Panc1 (cell line): ENCODE measurements at regions not wholly inside any gene's neighbourhood (a gene's known extent, or its start where the extent isn't known, plus 50 kb on each side); places are given as distances from the start of the nearest gene placed in this dataset.

Experiments used
- TF ChIP-seq, protein P1 (sequence below): fragments of 450-650 bp; IDR thresholded peaks from 2 replicates; pipeline ENCODE4 v1.5.1; 2017; ENCODE audit warnings: mild to moderate bottlenecking
- TF ChIP-seq, protein P2 (sequence below), 2 experiments: IDR thresholded peaks; 2 replicates each; pipeline ENCODE4 v1.6.1; 2011 to 2012; ENCODE audit warnings: low read depth in 2 of 2, control low read depth in 1 of 2, low read length in 1 of 2, mild to moderate bottlenecking in 1 of 2, moderate library complexity in 1 of 2; ENCODE audit not compliant: insufficient read depth in 1 of 2

DNA sequence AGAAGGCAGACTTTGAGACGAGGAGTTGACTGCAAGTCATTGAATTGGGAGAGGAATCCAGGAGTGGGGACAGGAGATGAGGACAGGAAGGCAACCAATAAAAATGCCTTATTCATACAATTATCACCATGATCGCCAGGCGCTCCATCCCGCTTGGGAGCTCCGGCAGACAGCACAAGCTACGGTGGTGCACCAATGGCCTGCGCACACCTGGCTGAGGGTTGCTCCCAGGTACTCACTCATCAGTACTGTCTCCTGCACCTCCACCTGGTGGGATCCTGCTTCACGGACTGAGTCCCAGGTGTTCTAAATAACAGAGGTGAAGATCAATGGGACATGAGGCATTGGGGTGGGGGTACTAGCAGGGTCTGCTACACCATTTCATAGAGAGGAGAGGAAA, 160.0 kb upstream of the TNRC6C start:
- TF ChIP-seq, protein P1, sequence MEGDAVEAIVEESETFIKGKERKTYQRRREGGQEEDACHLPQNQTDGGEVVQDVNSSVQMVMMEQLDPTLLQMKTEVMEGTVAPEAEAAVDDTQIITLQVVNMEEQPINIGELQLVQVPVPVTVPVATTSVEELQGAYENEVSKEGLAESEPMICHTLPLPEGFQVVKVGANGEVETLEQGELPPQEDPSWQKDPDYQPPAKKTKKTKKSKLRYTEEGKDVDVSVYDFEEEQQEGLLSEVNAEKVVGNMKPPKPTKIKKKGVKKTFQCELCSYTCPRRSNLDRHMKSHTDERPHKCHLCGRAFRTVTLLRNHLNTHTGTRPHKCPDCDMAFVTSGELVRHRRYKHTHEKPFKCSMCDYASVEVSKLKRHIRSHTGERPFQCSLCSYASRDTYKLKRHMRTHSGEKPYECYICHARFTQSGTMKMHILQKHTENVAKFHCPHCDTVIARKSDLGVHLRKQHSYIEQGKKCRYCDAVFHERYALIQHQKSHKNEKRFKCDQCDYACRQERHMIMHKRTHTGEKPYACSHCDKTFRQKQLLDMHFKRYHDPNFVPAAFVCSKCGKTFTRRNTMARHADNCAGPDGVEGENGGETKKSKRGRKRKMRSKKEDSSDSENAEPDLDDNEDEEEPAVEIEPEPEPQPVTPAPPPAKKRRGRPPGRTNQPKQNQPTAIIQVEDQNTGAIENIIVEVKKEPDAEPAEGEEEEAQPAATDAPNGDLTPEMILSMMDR = no peak
- TF ChIP-seq, protein P2, sequence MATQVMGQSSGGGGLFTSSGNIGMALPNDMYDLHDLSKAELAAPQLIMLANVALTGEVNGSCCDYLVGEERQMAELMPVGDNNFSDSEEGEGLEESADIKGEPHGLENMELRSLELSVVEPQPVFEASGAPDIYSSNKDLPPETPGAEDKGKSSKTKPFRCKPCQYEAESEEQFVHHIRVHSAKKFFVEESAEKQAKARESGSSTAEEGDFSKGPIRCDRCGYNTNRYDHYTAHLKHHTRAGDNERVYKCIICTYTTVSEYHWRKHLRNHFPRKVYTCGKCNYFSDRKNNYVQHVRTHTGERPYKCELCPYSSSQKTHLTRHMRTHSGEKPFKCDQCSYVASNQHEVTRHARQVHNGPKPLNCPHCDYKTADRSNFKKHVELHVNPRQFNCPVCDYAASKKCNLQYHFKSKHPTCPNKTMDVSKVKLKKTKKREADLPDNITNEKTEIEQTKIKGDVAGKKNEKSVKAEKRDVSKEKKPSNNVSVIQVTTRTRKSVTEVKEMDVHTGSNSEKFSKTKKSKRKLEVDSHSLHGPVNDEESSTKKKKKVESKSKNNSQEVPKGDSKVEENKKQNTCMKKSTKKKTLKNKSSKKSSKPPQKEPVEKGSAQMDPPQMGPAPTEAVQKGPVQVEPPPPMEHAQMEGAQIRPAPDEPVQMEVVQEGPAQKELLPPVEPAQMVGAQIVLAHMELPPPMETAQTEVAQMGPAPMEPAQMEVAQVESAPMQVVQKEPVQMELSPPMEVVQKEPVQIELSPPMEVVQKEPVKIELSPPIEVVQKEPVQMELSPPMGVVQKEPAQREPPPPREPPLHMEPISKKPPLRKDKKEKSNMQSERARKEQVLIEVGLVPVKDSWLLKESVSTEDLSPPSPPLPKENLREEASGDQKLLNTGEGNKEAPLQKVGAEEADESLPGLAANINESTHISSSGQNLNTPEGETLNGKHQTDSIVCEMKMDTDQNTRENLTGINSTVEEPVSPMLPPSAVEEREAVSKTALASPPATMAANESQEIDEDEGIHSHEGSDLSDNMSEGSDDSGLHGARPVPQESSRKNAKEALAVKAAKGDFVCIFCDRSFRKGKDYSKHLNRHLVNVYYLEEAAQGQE (IDR thresholded peaks at IDR 0.05; ENCODE audit: insufficient read depth in 1 of 2, low read depth in 2 of 2, low read length in 1 of 2) = no peak
